ENCODE measurements at regions not wholly inside any gene's neighbourhood (a gene's known extent, or its start where the extent isn't known, plus 50 kb on each side); places are given as distances from the start of the nearest gene placed in this dataset.
A peak's percentile ranks its signal among the peaks of the same experiment; 100 is the strongest.

DNA sequence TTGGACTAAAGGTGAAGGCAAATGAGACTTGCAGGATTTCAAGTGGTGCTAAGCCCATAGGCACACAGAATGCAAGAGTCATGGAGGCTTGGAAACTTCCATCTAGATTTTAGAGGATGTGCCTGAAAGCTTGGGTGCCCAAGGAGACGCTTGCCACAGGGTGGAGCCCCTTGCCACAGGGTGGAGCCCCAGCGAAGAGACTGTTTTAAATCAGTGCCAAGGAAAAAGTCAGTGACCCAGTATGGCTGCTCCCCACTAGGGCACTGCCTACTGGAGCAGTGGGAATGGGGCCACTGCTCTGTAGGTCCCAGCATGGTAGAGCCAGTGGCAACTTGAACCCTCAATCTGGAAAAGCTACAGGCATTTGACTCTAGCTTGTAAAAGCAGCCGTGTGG, 794.2 kb upstream of the LCORL start:
- peak; percentile 0 for DNase-seq (ENCODE audit: low read depth)
- H3K4me3 ChIP-seq (ENCODE audit: control insufficient read depth, low read depth, low read length), result no peak overlapping the region
- no peak for TF ChIP-seq CTCF (conservative IDR thresholded peaks at IDR 0.05; ENCODE audit: control insufficient read depth, insufficient read depth, low read depth, low read length)

- TF ChIP-seq CTCF (conservative IDR thresholded peaks at IDR 0.05; ENCODE audit: control insufficient read depth, insufficient read depth, low read depth, low read length), result no peak
- no peak for DNase-seq (ENCODE audit: low read depth)
- no peak overlapping the region for H3K4me3 ChIP-seq (ENCODE audit: control insufficient read depth, low read depth, low read length)
Observed at GRCh38 chr4:18815081-18815778, 793.7 kb upstream of the LCORL start.

DNA sequence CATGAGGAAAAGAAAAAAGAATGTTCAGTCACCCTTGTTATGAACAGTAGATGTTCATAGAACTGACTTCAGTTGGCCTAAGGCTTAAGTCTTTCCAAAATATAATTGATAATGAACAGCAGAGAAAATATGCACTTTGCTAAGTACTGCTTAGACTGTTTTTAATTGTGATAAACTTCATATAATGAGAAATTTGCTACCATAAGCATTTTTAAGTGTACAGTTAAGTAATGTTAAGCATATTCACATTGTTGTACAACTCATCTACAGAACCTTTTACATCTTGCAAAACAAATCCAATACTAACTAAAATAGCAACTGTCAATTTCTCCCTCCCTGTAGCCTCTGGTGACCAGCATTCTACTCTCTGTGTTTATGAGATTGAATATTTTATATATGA, 792.2 kb upstream of the LCORL start:
- no peak overlapping the region for H3K4me3 ChIP-seq (ENCODE audit: control insufficient read depth, low read depth, low read length)
- no peak for DNase-seq (ENCODE audit: low read depth)
- TF ChIP-seq CTCF (conservative IDR thresholded peaks at IDR 0.05; ENCODE audit: control insufficient read depth, insufficient read depth, low read depth, low read length), result no peak

DNA sequence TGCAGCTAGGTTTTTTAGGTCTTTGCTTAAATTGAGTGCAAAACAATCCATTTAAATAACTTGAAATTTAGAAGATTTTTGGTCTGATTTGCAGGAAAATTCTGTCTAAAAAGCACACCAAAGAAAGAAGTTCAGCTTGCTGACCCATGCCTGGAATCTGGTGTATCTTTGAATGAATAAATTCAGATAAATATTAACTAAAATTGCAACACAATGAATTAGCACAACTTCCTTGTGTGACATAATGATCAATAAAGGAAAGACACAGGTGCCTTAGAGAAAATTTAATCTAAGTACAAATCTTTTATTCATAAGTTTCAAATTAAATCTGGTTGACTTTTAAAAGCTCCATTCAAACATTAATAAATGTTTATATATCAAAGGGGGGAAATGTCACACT, 791.5 kb upstream of the LCORL start:
- DNase-seq (ENCODE audit: low read depth), result no peak
- no peak overlapping the region for H3K4me3 ChIP-seq (ENCODE audit: control insufficient read depth, low read depth, low read length)
- TF ChIP-seq CTCF (conservative IDR thresholded peaks at IDR 0.05; ENCODE audit: control insufficient read depth, insufficient read depth, low read depth, low read length), result no peak

GRCh38 chr4:18803781-18804180, 782.2 kb upstream of the LCORL start:
- H3K4me3 ChIP-seq (ENCODE audit: control insufficient read depth, low read depth, low read length), result no peak overlapping the region
- no peak for TF ChIP-seq CTCF (conservative IDR thresholded peaks at IDR 0.05; ENCODE audit: control insufficient read depth, insufficient read depth, low read depth, low read length)
- no peak for DNase-seq (ENCODE audit: low read depth)

DNA sequence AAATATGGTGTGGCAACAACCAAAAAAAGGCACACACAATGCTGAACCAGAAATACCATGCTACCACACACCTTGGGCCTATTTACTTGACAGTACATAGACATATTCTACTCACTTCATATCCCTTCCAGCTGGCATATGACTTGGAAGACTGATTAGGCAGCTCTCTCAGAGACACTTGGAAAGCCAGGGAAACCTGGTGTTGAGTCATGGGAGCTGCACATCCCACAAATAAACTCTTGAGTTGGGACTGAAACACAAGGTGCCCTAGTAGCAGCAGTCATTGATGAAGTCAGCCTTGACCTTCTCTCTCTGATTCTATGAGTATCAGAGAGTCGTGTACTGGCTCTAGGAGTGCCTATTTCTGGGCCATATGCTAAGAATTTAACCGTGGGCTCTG, 776.6 kb upstream of the LCORL start:
- TF ChIP-seq CTCF (conservative IDR thresholded peaks at IDR 0.05; ENCODE audit: control insufficient read depth, insufficient read depth, low read depth, low read length), result no peak
- no peak overlapping the region for H3K4me3 ChIP-seq (ENCODE audit: control insufficient read depth, low read depth, low read length)
- DNase-seq (ENCODE audit: low read depth), result no peak

GRCh38 chr4:18795794-18796193, 774.2 kb upstream of the LCORL start:
- no peak for DNase-seq (ENCODE audit: low read depth)
- H3K4me3 ChIP-seq (ENCODE audit: control insufficient read depth, low read depth, low read length), result no peak overlapping the region
- no peak for TF ChIP-seq CTCF (conservative IDR thresholded peaks at IDR 0.05; ENCODE audit: control insufficient read depth, insufficient read depth, low read depth, low read length)
